Kidney glomerular epithelial cell (primary cell): ENCODE measurements at regions not wholly inside any gene's neighbourhood (a gene's known extent, or its start where the extent isn't known, plus 50 kb on each side); places are given as distances from the start of the nearest gene placed in this dataset.
"Not testable (repeated sequence)": the region's sequence is repeated elsewhere in the genome, so short reads cannot be mapped to it uniquely, and the experiment has no call there.

Experiments used
- DNase-seq: peaks from one replicate; lab custom pipeline; 2025; lab: John Stamatoyannopoulos, UW

DNA sequence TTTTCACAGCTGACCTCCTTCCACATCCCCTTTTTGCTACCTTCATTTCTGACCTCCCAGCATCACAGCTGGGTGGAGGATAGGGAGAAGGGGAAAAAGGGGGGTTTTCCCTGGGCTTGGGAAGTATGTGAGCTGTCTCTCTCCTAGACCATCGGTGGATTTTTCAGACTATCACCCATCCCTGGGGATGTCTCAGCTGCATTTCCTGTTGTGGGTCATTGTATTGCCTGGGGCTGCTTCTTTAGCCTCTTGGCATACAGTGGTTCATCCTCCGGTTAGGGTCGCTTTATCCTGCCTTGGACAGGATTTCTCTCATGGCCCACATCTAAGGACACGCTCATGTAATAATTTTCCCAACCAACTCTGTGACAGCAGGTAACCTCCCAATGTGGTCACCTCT lies 142.5 kb upstream of the ARG1 start:
- no peak for DNase-seq

DNA sequence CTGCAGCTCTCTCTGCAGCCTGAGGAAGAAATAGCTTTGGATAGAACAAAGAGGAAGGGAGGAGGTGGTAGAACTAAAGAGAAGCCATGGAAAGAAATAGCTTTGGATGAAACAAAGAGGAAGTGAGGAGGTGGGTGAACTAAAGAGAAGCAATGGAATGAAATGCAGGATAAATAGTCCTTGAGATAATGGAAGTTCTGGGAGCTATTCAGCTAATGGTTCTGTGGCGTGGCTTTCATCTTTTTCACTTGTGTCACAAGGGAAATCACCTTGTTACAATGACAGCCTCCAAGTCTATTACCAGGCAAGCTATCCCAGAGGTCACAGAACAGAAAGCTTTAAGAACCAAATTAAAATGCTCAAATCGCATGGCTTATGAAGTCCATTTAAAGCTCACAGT lies 141.3 kb upstream of the ARG1 start:
- no peak for DNase-seq

DNA sequence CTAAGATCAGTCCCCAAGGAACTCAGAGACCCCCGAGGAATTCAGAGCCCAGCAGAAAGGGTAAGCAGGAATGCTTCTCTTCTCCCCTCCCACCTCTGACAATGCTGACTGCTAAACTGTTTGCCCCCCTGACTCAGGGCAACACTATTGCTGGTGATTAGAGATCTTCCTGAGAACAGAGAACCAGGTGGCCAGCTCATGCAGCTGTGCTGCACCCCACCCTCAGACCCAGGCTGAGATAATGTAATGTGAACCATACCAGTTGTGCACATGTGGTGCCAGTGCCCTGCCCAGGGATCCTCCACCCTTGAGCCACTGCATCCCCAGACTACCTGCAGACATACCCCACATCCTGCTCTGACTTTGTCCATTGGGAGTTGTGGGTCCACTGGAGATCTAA lies 139.1 kb upstream of the ARG1 start:
- DNase-seq: no peak

DNA sequence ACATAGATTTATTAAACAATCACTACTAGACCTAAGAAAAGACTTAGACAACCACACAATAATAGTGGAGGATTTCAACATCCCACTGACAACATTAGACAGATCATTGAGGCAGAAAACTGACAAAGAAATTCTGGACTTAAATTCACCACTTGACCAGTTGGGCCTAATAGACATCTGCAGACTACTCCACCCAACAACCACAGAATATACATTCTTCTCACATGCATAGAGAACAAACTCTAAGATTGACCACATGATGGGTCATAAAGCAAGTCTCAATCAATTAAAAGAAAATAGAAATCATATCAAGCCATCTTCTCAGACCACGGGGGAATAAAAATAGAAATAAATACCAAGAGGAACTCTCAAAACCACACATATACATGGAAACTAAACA lies 136.7 kb upstream of the ARG1 start:
- DNase-seq: no peak

DNA sequence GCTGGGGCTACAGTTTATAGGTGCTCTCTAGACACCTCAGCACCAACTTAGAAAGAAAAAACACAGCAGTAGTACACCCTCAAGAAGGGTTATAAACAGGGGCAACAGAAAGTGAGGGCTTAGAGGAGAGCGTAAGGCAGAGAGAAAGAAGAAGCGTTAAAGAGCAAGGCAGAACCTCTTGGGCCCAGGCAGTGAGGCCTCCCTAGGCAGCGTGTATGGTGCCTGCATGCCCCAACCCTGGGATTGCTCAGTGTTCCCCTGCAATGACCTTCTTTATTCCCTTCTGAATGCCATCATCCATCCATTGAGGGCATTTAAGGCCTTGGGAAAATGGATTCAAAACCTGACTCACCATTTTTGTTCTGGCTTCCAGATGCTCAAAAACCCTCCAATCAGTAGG lies 130.0 kb upstream of the ARG1 start:
- DNase-seq: no peak

DNA sequence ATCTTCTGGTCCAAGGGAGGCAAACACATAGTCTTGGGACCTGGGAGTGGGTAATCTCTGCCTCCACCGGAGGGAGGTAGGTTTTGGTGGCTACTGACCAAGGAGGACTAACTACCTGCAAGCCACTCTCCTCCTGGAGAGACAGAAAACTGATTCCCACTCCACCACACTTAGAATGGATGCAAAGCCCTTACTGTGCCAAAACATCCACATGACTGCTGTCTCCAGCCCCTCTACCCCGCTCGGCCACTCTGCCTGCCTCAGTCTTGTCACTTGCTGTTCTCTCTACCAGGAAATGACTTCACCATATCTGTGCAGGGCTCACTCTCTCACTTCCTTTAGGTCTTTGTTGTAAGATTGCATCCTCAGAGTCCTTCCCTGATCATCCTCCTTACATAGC lies 129.5 kb upstream of the ARG1 start:
- DNase-seq: no peak

DNA sequence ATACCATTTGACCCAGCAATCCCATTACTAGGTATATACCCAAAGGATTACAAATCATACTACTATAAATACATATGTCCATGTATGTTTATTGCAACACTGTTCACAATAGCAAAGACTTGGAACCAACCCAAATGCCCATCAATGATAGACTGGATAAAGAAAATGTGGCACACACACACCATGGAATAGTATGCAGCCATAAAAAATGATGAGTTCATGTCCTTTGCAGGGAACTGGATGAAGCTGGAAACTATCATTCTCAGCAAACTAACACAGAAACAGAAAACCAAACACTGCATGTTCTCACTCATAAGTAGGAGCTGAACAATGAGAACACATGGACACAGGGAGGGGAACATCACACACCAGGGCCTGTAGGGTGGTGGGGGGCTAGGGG lies 127.7 kb upstream of the ARG1 start:
- not testable (repeated sequence) for DNase-seq

DNA sequence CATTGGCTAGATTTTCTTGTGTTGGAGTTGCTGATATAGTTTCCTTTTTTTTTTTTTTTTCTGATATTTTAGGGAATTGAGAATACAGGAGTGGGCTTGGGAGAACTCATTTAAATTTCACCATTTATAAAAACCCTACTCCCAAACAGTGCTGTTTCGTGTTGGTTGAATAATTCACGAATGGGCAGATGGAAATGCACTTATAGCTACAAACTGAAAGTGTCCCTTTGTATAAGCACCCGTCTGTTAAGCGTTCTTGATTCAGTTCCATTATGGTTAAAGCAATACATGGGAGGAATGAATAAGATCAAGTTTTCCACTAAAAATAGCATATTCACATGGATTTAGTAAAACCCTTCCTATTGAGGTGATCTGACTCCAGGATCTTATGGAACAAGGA lies 122.2 kb upstream of the ARG1 start:
- DNase-seq: no peak

DNA sequence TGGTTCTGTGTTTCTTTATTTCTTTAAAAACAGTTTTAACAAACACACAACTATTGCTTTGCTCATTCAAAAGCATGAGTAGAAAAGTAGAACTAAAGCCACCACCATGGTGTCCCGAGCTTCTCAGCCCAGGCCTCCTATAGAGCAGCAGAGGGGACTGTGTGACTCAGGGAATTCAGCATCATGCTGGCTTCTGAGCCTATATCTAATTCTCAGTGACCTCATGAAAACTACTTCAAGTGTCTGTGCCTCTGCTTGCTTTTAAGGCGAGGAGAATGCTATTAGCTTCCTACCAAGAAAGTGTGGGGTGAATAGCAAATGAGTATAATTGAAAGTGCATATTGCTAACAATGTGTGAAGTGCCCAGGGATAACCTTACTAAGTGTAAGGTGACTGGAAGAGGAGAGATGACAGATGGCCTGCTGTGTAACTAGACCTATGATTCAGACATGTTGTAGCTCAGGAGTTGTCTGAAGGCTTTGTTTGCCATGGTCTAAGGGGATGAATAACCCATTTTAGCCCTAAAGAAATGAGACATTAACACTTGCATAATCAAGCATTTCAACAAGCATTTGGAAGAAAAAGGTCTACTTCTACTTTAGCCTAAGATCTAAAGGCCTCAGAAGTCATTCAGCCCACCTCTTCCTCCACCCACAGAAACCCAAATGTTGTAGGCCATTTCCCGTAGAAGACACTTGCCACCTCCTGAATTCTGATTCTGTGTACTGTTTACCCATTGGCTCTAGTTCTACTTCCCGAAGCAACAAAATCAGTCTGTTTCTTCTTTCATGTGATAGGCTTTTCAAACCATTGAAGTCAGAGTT lies 121.5 kb upstream of the ARG1 start:
- no peak for DNase-seq

DNA sequence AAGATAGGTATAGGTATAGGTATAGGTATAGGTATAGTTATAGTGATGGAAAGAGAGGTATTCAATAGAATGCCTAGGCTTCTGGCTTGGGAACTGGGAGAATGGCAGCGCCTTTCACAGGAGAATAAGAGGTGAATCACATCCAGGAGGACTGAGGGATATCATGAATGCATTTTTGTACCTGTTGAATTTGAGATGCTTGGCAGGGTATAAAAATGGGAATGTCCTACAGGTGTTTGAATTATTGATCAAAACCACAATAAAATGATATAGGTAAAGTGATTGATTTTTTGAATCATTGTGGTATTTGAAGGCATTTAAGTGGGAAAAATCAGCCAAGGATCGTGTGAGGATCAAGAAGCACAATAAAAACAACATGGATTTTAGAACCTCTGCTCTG lies 119.2 kb upstream of the ARG1 start:
- no peak for DNase-seq

DNA sequence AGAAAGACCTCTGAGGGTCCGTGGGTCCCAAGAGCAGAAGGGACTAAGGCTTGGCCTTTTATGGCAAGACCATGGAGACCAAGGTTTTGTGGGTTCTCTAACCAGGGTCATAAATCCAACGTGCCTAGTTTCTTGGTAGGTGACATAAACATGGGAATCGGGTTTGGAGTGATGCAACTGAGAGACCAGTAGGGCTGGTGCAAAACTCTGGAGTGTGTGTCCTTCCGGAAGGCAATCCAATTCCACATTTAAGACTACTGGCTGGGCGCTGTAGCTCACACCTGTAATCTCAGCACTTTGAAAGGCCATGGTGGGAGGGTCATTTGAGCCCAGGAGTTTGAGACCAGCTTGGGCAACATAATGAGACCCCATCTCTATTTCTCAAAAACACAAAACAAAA lies 116.5 kb upstream of the ARG1 start:
- no peak for DNase-seq

DNA sequence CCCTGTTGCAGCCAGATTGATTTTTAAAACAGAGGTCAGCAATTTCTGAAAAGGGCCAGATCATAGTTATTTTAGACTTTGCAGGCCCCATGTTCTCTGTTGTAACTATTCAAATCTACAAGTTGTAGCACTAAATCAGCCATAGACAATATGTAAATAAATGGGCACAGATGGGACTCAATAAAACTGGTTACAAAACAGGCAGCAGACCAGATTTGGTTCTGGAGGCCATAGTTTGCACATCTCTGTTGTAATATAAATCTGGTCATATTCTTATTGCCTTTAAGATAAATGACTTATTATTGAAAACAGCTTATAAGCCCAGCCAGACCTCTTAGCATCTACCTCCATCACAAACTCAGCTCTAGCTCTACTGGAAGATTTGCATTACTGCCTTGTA lies 114.0 kb upstream of the ARG1 start:
- no peak for DNase-seq

DNA sequence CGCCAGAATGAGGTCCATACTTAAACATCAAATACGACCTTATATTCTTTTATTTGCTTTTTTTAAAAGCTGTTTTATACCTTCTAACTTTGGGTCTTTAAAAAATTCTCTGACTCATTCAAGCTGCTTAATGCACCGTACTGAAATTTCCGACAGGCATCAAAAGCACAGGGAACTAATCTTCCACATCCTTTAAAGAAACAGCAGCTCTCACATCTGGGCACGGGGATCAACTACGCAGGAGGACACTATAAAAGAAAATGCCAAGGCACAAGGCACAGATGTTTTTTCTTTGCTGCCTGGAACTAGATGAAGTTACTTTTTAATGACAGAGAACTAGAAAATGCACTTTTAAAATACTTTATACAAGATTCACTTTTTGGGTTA lies 112.4 kb upstream of the ARG1 start:
- DNase-seq: no peak

DNA sequence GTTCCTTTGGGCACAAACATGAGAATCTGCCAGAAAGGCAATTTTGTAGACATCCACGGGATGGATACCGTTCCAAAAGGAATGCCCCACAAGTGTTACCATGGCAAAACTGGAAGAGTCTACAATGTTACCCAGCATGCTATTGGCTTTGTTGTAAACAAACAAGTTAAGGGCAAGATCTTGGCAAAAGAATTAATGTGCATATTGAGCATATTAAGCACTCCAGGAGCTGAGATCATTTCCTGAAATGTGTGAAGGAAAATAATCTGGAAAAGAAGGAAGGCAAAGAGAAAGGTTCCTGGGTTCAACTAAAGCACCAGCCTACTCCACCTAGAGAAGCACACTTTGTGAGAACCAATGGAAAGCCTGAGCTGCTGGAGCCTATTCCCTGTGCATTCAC lies 103.9 kb upstream of the ARG1 start:
- DNase-seq: no peak

DNA sequence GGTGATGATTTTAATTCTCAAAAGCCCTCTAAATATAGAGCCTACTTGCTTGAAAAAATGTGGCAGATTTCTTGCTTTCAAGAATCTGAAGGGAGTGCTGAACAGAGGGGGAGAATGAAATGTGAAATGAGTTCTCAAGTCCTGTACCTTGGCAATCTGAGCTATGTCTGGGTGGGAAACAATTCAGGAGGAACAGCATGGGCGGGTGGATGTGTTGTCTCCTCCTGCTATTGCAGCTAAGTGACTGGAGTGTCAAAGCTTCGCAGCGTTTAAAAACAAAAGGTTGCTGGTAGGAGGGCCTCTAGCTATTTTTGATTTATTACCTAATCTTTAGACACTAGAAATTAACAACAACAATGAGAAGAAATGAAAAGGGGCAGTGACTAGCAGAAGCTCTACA lies 102.5 kb upstream of the ARG1 start:
- DNase-seq: no peak

DNA sequence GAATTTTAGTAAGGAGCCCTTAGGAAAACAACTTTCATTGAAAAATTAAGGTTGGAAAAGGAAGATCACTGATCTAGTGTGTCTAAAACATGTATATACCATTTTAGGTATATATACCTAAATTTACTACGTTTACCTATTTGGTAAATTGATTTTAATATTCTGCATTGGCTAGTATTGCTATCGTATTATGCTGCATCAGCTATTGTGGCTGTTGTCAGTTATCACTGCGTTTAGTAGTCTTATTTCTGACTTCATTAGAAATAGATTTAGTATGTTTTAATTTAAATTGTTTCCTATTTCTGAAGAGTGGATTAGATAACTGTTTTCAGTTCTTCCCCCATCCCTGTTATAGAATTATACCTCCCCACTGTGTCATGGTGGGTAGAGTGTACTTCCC lies 101.7 kb upstream of the ARG1 start:
- no peak for DNase-seq

DNA sequence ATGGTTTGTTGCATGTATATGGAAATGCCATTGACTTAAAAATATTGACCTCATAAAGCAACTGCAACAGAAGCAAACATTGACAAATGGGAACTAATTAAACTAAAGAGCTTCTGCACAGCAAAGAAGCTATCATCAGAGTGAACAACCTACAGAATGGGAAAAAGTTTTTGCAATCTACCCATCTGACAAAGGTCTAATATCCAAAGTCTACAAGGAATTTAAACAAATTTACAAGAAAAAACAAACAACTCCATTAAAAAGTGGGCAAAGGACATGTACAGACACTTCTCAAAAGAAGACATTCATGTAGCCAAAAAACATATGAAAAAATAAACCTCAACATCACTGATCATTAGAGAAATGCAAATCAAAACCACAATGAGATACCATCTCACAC lies 99.7 kb upstream of the ARG1 start:
- DNase-seq: not testable (repeated sequence)

DNA sequence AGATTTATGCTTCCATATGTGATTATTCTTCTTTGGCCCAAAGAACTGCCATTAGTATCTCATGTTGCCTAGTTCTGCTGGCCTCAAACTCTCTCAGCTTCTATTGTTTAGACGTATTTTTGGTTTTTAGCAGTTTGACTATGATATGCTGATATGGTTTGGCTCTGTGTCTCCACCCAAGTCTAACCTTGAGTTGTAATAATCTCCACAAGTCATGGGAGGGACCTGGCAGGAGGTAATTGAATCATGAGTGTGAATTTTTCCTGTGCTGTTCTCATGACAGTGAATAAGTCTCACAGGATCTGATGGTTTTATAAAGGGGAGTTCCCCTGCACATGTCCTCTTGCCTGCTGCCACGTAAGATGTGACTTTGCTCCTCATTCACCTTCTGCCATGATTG lies 96.7 kb upstream of the ARG1 start:
- no peak for DNase-seq

DNA sequence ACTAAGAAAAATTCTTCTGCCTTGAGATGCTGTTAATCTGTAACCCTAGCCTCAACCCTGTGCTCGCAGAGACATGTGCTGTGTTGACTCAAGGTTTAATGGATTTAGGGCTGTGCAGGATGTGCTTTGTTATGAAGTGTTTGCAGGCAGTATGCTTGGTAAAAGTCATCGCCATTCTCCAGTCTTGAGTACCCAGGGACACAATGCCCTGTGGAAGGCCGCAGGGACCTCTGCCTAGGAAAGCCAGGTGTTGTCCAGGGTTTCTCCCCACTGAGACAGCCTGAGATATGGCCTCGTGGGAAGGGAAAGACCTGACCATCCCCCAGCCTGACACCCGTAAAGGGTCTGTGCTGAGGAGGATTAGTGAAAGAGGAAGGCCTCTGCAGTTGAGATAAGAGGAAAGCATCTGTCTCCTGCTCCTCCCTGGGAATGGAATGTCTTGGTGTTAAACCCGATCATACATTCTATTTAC lies 94.2 kb upstream of the ARG1 start:
- DNase-seq: not testable (repeated sequence)

DNA sequence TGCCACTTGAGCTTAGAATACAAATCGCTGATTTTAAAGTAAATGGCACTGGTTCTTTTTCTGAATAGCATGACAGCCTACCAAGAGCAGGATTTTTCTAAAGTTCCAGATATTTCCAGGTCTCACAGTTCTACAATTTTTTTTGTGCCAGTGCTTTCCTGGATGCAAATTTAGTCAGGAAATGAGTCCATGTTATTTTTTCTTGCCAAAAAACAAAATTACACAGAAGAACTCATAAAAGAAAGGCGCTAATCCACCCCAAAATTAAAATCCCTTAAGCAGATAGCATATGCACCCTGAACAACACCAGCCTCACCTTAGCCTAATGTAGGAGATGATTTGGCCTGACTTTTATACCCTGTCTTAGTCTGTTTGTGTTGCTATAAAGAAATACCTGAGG lies 86.4 kb upstream of the ARG1 start:
- DNase-seq: no peak

DNA sequence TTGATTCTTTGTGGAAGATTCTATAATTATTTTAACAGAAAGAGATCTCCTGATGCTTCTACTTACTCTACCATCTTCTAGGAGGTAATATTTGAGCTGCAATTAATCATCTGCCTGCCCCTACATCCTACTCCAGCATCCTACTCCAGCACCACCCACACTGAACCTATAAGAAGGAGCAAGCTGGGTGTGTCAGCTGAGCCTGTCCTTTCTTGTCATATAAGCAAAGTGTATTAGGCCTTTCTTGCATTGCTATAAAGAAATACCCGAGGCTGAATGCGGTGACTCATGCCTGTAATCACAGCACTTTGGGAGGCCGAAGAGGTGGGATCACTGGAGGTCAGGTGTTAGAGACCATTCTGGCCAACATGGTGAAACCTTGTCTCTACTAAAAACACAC lies 84.2 kb upstream of the ARG1 start:
- DNase-seq: no peak

DNA sequence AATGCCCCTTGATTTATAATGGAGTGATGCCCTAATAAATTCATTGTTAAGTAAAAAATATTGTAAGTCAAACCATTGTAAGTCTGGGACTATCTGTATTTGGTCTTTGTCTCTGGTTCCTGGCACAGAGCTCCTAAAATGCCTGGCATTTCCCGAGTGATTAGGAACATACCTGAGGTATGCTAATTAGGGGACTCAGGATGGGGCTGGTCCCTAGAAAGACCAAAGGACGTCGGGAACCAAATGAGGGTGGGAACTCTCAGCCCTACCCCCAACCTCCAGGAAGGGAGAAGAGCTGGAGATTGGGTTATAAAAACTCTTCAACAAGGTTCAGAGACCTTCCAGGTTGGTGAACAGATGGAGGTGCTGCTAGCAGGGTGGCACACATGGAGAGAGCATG lies 82.6 kb upstream of the ARG1 start:
- DNase-seq: no peak

DNA sequence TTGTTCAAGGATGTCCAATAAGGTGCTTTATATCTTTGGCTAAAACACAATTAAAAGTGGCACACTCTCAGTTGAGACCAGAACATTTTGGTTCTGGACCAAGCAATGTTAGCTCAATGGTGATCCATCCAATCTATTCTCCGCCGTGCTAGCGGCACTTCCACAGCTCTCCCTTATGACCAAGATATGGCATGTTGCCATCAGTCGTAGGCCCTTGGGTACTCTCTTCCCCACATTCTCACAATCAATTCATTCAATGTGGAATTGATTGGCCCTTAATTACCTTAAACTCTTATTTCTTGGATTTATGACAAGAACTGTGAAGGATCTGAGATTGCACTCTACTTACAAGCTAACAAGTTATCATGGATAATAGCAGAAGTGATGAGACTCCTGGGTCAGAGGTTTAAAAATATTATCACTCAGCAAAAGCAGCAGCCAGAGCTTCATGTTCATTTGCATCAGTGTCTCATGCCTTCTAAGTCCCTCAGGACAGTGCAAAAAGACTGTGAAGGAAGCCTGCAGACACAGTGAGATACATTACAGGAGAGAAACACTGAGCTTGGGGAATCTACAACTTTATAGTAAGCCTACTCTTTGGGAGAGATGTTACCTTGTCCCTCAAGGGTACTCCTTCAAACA lies 80.0 kb upstream of the ARG1 start:
- no peak for DNase-seq

DNA sequence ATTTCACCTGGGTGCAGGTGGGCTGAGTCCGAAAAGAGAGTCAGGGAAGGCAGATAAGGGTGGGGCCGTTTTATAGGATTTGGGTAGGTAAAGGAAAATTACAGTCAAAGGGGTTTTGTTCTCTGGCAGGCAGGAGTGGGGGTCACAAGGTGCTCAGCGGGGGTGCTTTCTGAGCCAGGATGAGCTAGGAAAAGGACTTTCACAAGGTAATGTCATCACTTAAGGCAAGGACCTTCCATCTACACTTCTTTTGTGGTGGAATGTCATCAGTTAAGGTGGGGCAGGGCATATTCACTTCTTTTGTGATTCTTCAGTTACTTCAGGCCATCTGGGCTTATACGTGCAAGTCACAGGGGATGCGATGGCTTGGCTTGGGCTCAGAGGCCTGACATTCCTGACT lies 68.6 kb upstream of the ARG1 start:
- not testable (repeated sequence) for DNase-seq
